Epithelial cell of proximal tubule (primary cell): ENCODE measurements at regions not wholly inside any gene's neighbourhood (a gene's known extent, or its start where the extent isn't known, plus 50 kb on each side); places are given as distances from the start of the nearest gene placed in this dataset.
A peak's percentile ranks its signal among the peaks of the same experiment; 100 is the strongest.
"Not testable (repeated sequence)": the region's sequence is repeated elsewhere in the genome, so short reads cannot be mapped to it uniquely, and the experiment has no call there.

Experiments used
- DNase-seq: peaks from one replicate; pipeline ENCODE4 v3.0.0-alpha.2; 2011; ENCODE audit warnings: low read depth
- H3K4me3 ChIP-seq: 2 replicates; pipeline ENCODE4 v1.5.1; 2011; ENCODE audit warnings: low read depth, mild to moderate bottlenecking, low read length
- TF ChIP-seq, protein P1 (sequence below): conservative IDR thresholded peaks from 2 replicates; pipeline ENCODE4 v1.5.1; 2012; ENCODE audit warnings: low read depth, mild to moderate bottlenecking, low read length

- H3K4me3 ChIP-seq = no peak overlapping the region
- DNase-seq = no peak
- TF ChIP-seq, protein P1, sequence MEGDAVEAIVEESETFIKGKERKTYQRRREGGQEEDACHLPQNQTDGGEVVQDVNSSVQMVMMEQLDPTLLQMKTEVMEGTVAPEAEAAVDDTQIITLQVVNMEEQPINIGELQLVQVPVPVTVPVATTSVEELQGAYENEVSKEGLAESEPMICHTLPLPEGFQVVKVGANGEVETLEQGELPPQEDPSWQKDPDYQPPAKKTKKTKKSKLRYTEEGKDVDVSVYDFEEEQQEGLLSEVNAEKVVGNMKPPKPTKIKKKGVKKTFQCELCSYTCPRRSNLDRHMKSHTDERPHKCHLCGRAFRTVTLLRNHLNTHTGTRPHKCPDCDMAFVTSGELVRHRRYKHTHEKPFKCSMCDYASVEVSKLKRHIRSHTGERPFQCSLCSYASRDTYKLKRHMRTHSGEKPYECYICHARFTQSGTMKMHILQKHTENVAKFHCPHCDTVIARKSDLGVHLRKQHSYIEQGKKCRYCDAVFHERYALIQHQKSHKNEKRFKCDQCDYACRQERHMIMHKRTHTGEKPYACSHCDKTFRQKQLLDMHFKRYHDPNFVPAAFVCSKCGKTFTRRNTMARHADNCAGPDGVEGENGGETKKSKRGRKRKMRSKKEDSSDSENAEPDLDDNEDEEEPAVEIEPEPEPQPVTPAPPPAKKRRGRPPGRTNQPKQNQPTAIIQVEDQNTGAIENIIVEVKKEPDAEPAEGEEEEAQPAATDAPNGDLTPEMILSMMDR = no peak
Measured at GRCh38 chr2:238507836-238508235, 81.1 kb downstream of the ASB1 start.

DNA sequence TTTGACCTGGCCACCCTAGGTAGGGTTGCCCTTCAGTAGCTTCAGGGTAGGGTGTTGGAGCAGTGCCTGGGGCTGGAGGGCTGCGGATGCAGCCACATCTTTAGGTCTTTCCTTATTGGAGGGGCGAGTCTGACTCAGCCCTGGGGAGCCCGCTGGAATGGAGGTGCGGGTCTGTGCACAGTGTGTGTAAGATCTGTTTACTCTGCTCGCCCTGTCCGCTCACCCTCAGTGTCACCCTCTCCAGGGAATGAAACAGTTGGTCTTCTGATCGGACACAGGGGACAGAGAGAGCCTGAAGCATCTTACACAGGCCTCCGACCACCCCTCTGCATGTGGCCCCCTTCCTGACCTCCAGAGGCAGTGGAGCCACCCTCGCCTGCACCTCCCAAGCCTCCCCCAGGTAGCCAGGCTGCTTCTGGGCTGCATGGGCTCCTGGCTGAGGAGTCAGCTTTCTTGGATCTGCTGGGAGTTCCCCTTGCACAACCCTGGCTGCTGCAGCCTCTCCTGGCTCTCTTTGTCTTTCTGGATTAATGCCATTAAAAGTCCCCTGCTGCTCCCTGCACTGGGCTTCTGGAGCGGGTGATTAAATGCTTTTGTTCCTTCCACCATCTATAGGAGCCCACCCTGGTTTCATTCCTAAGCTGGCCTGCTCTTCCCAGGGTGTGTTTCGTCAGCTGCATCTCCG is 82.6 kb downstream of the ASB1 start:
- TF ChIP-seq, protein P1 = no peak
- no peak overlapping the region for H3K4me3 ChIP-seq

GRCh38 chr2:238509903-238510302 is 83.2 kb downstream of the ASB1 start:
- DNase-seq = no peak

More for the DNA sequence above, 82.6 kb downstream of the ASB1 start:
- no peak for DNase-seq

GRCh38 chr2:238510911-238511613 is 84.3 kb downstream of the ASB1 start:
- no peak overlapping the region for H3K4me3 ChIP-seq
- no peak for DNase-seq
- TF ChIP-seq, protein P1 = no peak

More at GRCh38 chr2:238509903-238510302, 83.2 kb downstream of the ASB1 start:
- H3K4me3 ChIP-seq = no peak overlapping the region
- TF ChIP-seq, protein P1 = no peak

DNA sequence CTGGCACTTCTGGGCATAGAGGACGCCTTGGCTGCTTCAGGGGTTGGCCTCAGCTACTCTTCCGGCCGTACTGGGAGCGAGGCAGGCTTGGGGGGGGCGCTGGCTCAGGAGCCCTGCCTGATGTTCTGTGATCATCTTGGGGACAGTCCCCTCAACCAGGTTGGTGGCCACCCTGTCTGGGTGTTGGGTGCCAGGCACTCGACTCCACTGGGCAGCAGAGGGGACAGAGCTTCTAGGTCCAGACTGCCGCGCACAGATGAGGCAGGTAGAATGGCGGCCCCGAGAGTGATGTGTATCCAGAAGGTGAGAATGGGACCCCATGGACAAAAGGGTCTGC is 84.9 kb downstream of the ASB1 start:
- TF ChIP-seq, protein P1 = no peak
- no peak overlapping the region for H3K4me3 ChIP-seq

DNA sequence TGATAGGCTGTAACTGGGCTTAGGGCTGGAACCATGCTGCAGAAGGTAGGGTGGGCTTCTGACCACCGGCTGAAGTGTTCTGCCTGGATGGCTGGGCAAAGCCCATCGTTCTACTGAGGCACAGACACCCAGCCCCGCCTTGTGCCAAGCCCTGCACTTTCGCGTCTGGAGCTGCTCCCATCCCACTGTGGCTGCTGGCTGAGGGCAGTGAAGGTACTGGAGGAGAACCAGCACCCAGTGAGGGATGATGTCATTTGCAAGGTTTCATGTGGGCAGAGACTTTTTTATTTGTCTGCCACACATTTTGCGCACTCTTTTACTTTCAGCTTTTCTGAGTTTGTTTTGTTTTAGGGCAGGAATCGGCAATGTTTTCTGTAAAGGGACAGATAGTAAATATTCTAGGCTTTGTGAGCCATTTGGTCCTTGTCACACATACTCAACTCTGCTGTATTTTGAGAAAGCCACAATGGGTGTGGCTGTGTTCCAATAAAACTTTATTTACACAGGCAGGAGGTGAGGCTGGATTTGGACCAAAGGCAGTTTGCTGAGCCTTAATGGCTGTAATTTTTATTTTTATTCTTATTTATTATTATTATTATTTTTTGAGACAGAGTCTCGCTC is 85.6 kb downstream of the ASB1 start:
- H3K4me3 ChIP-seq = no peak overlapping the region
- TF ChIP-seq, protein P1 = no peak
- DNase-seq = no peak

More for the DNA sequence above, 84.9 kb downstream of the ASB1 start:
- no peak for DNase-seq

DNA sequence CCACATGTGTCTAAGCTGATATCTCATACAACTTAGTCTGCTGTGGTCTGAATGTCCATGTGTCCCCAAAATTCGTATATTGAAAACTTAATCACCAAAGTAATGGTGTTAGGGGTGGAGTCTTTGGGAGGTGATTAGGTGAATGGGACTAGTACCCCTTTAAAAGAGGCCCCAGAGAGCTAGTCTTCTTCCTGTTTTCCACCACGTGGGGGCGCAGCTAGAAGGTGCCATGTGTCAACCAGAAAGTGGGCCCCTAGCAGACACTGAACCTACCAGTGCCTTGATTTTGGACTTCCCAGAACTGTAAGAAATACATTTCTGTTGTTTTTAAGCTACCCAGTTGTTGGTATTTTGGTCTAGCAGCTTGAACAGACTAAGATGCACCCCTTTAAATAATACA is 86.6 kb downstream of the ASB1 start:
- TF ChIP-seq, protein P1 = peak; percentile 78
- peak; percentile 4 for DNase-seq
- H3K4me3 ChIP-seq = no peak overlapping the region

DNA sequence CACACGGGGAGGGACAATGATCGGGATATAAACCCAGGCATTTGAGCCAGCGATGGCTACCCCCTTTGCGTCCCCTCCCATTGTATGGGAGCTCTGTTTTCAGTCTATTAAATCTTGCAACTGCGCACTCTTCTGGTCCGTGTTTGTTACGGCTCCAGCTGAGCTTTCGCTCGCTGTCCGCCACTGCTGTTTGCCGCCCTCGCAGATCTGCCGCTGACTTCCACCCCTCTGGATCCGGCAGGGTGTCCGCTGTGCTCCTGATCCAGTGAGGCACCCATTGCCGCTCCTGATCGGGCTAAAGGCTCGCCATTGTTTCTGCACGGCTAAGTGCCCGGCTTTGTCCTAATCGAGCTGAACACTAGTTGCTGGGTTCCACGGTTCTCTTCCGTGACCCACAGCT is 87.3 kb downstream of the ASB1 start:
- DNase-seq, H3K4me3 ChIP-seq: not testable (repeated sequence)
